Chondrocyte (in vitro differentiated cells): ENCODE measurements at regions not wholly inside any gene's neighbourhood (a gene's known extent, or its start where the extent isn't known, plus 50 kb on each side); places are given as distances from the start of the nearest gene placed in this dataset.

Source experiments
- DNase-seq: peaks from one replicate; pipeline ENCODE4 v3.0.0; 2021; ENCODE audit warnings: mixed read lengths, low spot score
- H3K27ac Mint-ChIP-seq: one replicate; pipeline ENCODE4 v1.8.0; 2021; ENCODE audit warnings: mild to moderate bottlenecking, moderate library complexity, mixed read lengths; ENCODE audit not compliant: unreplicated experiment
- H3K27me3 Mint-ChIP-seq: 2 replicates; pipeline ENCODE4 v1.8.0; 2021; ENCODE audit warnings: low read depth, mixed read lengths
- H3K36me3 Mint-ChIP-seq: 2 replicates; pipeline ENCODE4 v1.8.0; 2021; ENCODE audit warnings: low read depth, mixed read lengths
- H3K4me1 Mint-ChIP-seq: 2 replicates; pipeline ENCODE4 v1.8.0; 2021; ENCODE audit warnings: low read depth, mild to moderate bottlenecking, mixed read lengths
- H3K4me3 Mint-ChIP-seq: one replicate; pipeline ENCODE4 v1.8.0; 2021; ENCODE audit warnings: mild to moderate bottlenecking, moderate library complexity, mixed read lengths; ENCODE audit not compliant: unreplicated experiment
- H3K9me3 Mint-ChIP-seq: 2 replicates; pipeline ENCODE4 v1.8.0; 2021; ENCODE audit warnings: low read depth, mixed read lengths
- CTCF ChIP-seq: fragments of 200-600 bp; sonication (generic); IDR thresholded peaks from 2 replicates; pipeline ENCODE4 v1.5.0; 2021; ENCODE audit warnings: antibody characterized with exemption, mild to moderate bottlenecking, moderate library complexity

DNA sequence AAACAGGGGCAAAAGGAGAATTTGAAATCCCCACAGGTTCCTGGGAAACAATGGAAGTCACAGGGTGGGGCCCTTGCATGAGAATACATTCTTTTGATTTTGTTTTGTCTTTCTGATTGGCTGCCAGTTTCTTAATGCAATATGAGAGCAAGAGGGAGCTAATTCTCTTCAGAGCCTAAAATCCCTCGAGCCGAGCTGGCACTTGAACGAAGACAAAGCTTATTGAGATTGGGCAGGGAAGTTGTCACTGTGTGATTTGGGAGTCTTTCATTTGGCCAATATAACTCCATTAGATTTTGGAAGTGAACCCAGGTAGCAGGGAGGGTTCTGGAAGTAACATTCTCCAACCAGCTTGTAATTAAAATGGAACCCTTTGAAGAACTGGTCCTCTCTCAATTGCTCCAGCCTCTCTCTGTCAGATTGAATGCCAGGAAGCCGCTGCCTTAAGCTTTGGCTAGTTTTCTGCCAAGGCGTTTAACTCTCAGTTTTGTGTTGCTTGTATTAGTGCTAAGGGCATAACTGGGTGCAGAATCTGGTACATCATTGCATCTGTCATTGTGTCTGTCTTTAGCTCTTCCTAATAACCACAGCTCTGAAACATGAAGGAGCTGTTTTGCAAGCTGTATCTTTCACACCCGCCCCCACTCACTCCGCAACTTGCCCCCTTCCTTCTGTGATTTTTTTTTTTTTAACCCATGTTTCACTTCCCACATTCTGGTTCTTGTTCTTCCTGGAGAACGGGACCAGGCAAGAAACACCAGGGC is 272.0 kb downstream of the MAF start:
- TF ChIP-seq CTCF = no peak
- H3K36me3 Mint-ChIP-seq = no peaks in the 10 kb centered on the region
- no peak overlapping the region for H3K4me3 Mint-ChIP-seq
- no peak overlapping the region for H3K27ac Mint-ChIP-seq
- H3K27me3 Mint-ChIP-seq = peaks cover 38% of the 10 kb centered on the region
- H3K4me1 Mint-ChIP-seq = no peaks in the 10 kb centered on the region
- no peak for DNase-seq
- H3K9me3 Mint-ChIP-seq = no peaks in the 10 kb centered on the region

- Mint-ChIP-seq H3K27me3 (peaks cover 42% of the 10 kb centered on the region), H3K36me3 (no peaks in the 10 kb centered on the region), H3K4me3 (no peak overlapping the region), H3K9me3 (no peaks in the 10 kb centered on the region), H3K4me1 (no peaks in the 10 kb centered on the region), H3K27ac (no peak overlapping the region)
- no peak for TF ChIP-seq CTCF
- DNase-seq = no peak
Observed at GRCh38 chr16:79327836-79328235, 272.7 kb downstream of the MAF start.

- H3K27ac Mint-ChIP-seq = no peak overlapping the region
- no peak for DNase-seq
- H3K4me3 Mint-ChIP-seq = no peak overlapping the region
- H3K9me3 Mint-ChIP-seq = no peaks in the 10 kb centered on the region
- H3K4me1 Mint-ChIP-seq = no peaks in the 10 kb centered on the region
- no peak for TF ChIP-seq CTCF
- no peaks in the 10 kb centered on the region for H3K36me3 Mint-ChIP-seq
- H3K27me3 Mint-ChIP-seq = peaks cover 44% of the 10 kb centered on the region
Observed at GRCh38 chr16:79326549-79326948, 274.0 kb downstream of the MAF start.

DNA sequence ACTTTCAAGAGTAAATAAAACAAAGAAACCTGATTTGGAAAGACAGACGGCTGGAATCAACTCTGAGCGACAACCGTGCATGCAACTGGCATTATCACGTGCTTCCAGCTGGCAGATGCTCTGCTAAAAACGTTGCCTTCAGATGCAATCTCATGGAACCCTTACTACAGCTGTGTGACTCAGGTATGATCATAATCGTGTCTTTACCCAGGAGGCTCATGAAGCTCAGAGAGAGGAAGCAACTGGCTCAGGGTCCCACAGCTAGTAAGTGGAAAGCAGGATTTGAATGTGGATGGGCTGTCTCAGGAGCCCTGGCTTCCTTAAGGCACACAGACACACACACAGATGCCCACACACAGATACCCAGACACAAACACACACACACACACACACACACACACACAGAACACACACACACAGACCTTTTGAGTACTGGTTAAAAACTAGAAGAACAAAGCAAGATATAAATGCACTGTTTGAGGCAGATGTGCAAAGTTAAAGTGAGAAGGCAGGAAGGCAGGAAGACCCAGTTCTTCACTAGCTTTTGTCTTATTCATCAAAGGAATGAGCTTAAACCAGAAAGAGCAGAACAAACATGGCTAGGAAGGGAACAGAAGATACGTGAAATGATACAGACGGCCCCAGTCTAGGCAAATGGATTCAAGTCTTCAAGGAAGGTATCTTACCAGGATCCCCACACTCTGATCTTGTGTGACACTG is 275.2 kb downstream of the MAF start:
- DNase-seq = no peak
- Mint-ChIP-seq H3K27me3 (peaks cover 46% of the 10 kb centered on the region), H3K4me3 (no peak overlapping the region), H3K9me3 (no peaks in the 10 kb centered on the region), H3K36me3 (no peaks in the 10 kb centered on the region), H3K27ac (no peak overlapping the region), H3K4me1 (no peaks in the 10 kb centered on the region)
- TF ChIP-seq CTCF = no peak

DNA sequence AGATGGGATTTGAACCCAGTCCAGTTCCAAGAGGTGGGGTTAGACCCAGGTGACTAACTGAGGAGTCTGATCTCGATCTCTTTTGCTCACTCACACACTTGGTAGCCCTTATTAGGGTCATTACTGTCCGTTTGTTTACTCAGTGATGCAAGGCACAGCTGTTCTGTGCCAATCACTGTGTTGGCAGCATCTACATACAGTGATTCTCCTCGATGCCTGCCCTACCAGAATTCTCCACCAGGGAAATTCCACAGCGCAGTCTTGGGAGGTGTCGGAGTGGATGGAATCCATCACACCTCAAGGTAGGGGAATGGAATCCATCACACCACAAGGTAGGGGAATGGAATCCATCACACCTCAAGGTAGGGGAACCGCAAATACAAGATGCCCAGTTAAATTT is 279.6 kb downstream of the MAF start:
- no peaks in the 10 kb centered on the region for H3K36me3 Mint-ChIP-seq
- TF ChIP-seq CTCF = no peak
- H3K4me1 Mint-ChIP-seq = no peaks in the 10 kb centered on the region
- no peak overlapping the region for H3K4me3 Mint-ChIP-seq
- no peak overlapping the region for H3K27ac Mint-ChIP-seq
- no peaks in the 10 kb centered on the region for H3K9me3 Mint-ChIP-seq
- DNase-seq = no peak
- H3K27me3 Mint-ChIP-seq = peaks cover 57% of the 10 kb centered on the region
